GM12878 (cell line): ENCODE measurements at regions not wholly inside any gene's neighbourhood (a gene's known extent, or its start where the extent isn't known, plus 50 kb on each side); places are given as distances from the start of the nearest gene placed in this dataset.

Experiments
- ATAC-seq: fragments of 200-7000 bp; cut with Tn5 transposase; 3 replicates; pipeline ENCODE4 v1.9.1; 2020; ENCODE audit warnings: mild to moderate bottlenecking, moderate library complexity
- BruUV-seq: library from RNA; stranded (reverse); fragments of 400-500 nt; replicated peaks from 2 replicates; lab custom pipeline; 2021; lab: Mats Ljungman, UMichigan
- CTCF ChIA-PET: fragments of 300-600 bp; sonication (Branson Sonifier 250); formaldehyde crosslinking; extraction: SDS; loops from one replicate; lab custom pipeline; 2021; ENCODE audit warnings: inconsistent platforms; lab: Yijun Ruan, JAX
- POLR2A ChIA-PET: fragments of 350-600 bp; formaldehyde crosslinking; extraction: SDS; loops from one replicate; lab custom pipeline; 2021; ENCODE audit warnings: inconsistent platforms; lab: Charles Lee
- RAD21 ChIA-PET: fragments of 300-600 bp; sonication (Branson Sonifier 250); formaldehyde crosslinking; loops from one replicate; lab custom pipeline; 2023; ENCODE audit warnings: antibody characterized with exemption; ENCODE audit not compliant: unreplicated experiment; lab: Charles Lee
- SMC1A ChIA-PET: fragments of 300-600 bp; sonication (Branson Sonifier 250); formaldehyde crosslinking; loops from one replicate; lab custom pipeline; 2023; ENCODE audit not compliant: unreplicated experiment, uncharacterized antibody; lab: Charles Lee
- DNase-seq: peaks from one replicate; pipeline ENCODE4 v3.0.0-alpha.2; 2011; ENCODE audit warnings: low read depth, low spot score
- FAIRE-seq: peaks from 3 replicates; lab custom pipeline; 2011; peaks lifted over from hg19 to GRCh38; lab: Jason Lieb, UNC
- H2AFZ ChIP-seq: 2 replicates; pipeline ENCODE4 v1.6.0; 2011; ENCODE audit warnings: low read depth, low read length, control low read depth; ENCODE audit not compliant: control insufficient read depth
- H3K27ac ChIP-seq: 2 replicates; pipeline ENCODE4 v1.5.1; 2011; ENCODE audit warnings: control low read depth; ENCODE audit not compliant: control insufficient read depth, insufficient read depth
- H3K27me3 ChIP-seq, 2 experiments: replicated peaks in 1 of 2; 2 replicates each; pipeline versions ENCODE4 v1.6.0 to v1.6.1; 2011; ENCODE audit warnings: low read length in 1 of 2; ENCODE audit not compliant: control insufficient read depth in 2 of 2, insufficient read depth in 2 of 2
- H3K36me3 ChIP-seq, 2 experiments: 2 replicates each; pipeline ENCODE4 v1.5.1; 2011; ENCODE audit warnings: low read length in 1 of 2; ENCODE audit not compliant: control insufficient read depth in 2 of 2, insufficient read depth in 2 of 2
- H3K4me1 ChIP-seq: 2 replicates; pipeline ENCODE4 v1.6.1; 2011; ENCODE audit warnings: mild to moderate bottlenecking, low read length, moderate library complexity, mixed read lengths; ENCODE audit not compliant: control insufficient read depth, insufficient read depth
- H3K4me2 ChIP-seq: 2 replicates; pipeline ENCODE4 v1.6.0; 2011; ENCODE audit warnings: control low read depth; ENCODE audit not compliant: control insufficient read depth, insufficient read depth
- H3K4me3 ChIP-seq: fragments of 200-600 bp; sonication (generic); 2 replicates; pipeline ENCODE4 v1.5.1; 2016
- H3K79me2 ChIP-seq: 2 replicates; pipeline ENCODE4 v1.6.0; 2011; ENCODE audit warnings: low read length; ENCODE audit not compliant: control insufficient read depth, insufficient read depth
- H3K9ac ChIP-seq: 2 replicates; pipeline ENCODE4 v1.8.0; 2011; ENCODE audit warnings: low read length, control low read depth, mixed read lengths; ENCODE audit not compliant: control insufficient read depth, insufficient read depth
- H3K9me3 ChIP-seq: replicated peaks from 3 replicates; pipeline ENCODE4 v1.5.1; 2011; ENCODE audit warnings: mild to moderate bottlenecking, low read length; ENCODE audit not compliant: control insufficient read depth, insufficient read depth
- H4K20me1 ChIP-seq: 2 replicates; pipeline ENCODE4 v1.6.0; 2011; ENCODE audit not compliant: control insufficient read depth, insufficient read depth
- BRCA1 ChIP-seq: IDR thresholded peaks from 2 replicates; pipeline ENCODE4 v1.6.1; 2011; ENCODE audit warnings: low read depth, low read length, improper control_type of control experiment
- NBN ChIP-seq: fragments of 450-650 bp; IDR thresholded peaks from 2 replicates; pipeline ENCODE4 v1.6.1; 2016
- SMAD5 ChIP-seq: IDR thresholded peaks from 2 replicates; pipeline ENCODE4 v1.6.1; 2016; ENCODE audit warnings: antibody characterized with exemption, low read depth
- SREBF2 ChIP-seq: IDR thresholded peaks from 2 replicates; pipeline ENCODE4 v1.6.1; 2012; ENCODE audit warnings: mild to moderate bottlenecking, low read length
- TCF12 ChIP-seq: IDR thresholded peaks from 2 replicates; pipeline ENCODE4 v1.6.1; 2011; ENCODE audit warnings: low read depth, mild to moderate bottlenecking, low read length
- WGBS: methylation state at CpG from one replicate; pipeline ENCODE4 v1.1.6; 2016; ENCODE audit warnings: low lambda C conversion rate; ENCODE audit not compliant: insufficient replicate concordance, insufficient coverage; ENCODE audit errors: missing lambda C conversion rate; 5-methylcytosine and 5-hydroxymethylcytosine counted together
- in situ Hi-C: fragments of 300-500 bp; cut with MboI; formaldehyde crosslinking; loops from 9 replicates; pipeline ENCODE4 v1.14.3; 2018; ENCODE audit warnings: mixed read lengths
- intact Hi-C: fragments of 100-400 bp; cut with micrococcal nuclease; formaldehyde crosslinking; loops from one replicate; pipeline ENCODE4 v1.14.2; 2022; ENCODE audit not compliant: unreplicated experiment
- TF ChIP-seq, protein P1 (sequence below): fragments of 150-350 bp; IDR thresholded peaks from 2 replicates; pipeline ENCODE4 v1.6.1; 2014; ENCODE audit warnings: mild to moderate bottlenecking, low read depth, low read length
- TF ChIP-seq, protein P2 (sequence below): IDR thresholded peaks from 2 replicates; pipeline ENCODE4 v1.6.1; 2012; ENCODE audit warnings: improper control_type of control experiment, low read depth, low read length; ENCODE audit not compliant: insufficient replicate concordance
- TF ChIP-seq, protein P3 (sequence below), 3 experiments: IDR thresholded peaks in 2 of 3; conservative IDR thresholded peaks in 1 of 3; 2 replicates each; pipeline ENCODE4 v1.5.1; 2011; ENCODE audit warnings: low read depth in 3 of 3, low read length in 3 of 3, mild to moderate bottlenecking in 3 of 3, control low read depth in 2 of 3, moderate library complexity in 2 of 3, inconsistent platforms in 1 of 3, mixed read lengths in 1 of 3; ENCODE audit not compliant: control insufficient read depth in 2 of 3, insufficient read depth in 1 of 3; ENCODE audit errors: extremely low read depth in 1 of 3
- TF ChIP-seq, protein P4 (sequence below): fragments of 450-650 bp; IDR thresholded peaks from 2 replicates; pipeline ENCODE4 v1.6.1; 2017; ENCODE audit warnings: antibody characterized with exemption, mild to moderate bottlenecking, moderate library complexity
- TF ChIP-seq, protein P5 (sequence below): fragments of 450-650 bp; IDR thresholded peaks from 2 replicates; pipeline ENCODE4 v1.6.1; 2016; ENCODE audit warnings: mild to moderate bottlenecking
- TF ChIP-seq, protein P6 (sequence below): IDR thresholded peaks from 2 replicates; pipeline ENCODE4 v1.6.1; 2011; ENCODE audit warnings: low read depth, mild to moderate bottlenecking, low read length, moderate library complexity, borderline replicate concordance; ENCODE audit errors: extremely low read depth

DNA sequence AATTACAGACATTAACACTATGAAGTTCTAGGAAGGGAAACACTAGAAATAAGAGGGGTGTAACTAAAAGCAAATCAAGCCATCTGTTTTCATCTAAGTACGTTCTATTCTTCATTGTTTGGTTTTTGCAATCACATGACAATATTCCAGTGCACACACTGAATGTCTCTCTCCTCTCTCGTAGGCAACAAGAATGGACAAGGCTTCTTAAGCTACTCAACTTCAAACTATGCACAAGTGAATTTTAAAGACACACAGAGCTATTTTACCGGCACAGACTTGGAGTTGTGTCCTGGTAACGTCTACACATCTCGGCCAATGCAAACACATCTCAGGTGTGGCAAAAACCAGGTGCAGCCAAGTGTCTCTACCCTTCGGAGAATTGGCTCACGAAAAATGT is 173.3 kb downstream of the PRKX start:
- in situ Hi-C loops = no loop called here
- no peak for ATAC-seq
- SMC1A ChIA-PET = no interaction called here
- TF ChIP-seq, protein P1, sequence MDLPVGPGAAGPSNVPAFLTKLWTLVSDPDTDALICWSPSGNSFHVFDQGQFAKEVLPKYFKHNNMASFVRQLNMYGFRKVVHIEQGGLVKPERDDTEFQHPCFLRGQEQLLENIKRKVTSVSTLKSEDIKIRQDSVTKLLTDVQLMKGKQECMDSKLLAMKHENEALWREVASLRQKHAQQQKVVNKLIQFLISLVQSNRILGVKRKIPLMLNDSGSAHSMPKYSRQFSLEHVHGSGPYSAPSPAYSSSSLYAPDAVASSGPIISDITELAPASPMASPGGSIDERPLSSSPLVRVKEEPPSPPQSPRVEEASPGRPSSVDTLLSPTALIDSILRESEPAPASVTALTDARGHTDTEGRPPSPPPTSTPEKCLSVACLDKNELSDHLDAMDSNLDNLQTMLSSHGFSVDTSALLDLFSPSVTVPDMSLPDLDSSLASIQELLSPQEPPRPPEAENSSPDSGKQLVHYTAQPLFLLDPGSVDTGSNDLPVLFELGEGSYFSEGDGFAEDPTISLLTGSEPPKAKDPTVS = no peak
- TF ChIP-seq, protein P2, sequence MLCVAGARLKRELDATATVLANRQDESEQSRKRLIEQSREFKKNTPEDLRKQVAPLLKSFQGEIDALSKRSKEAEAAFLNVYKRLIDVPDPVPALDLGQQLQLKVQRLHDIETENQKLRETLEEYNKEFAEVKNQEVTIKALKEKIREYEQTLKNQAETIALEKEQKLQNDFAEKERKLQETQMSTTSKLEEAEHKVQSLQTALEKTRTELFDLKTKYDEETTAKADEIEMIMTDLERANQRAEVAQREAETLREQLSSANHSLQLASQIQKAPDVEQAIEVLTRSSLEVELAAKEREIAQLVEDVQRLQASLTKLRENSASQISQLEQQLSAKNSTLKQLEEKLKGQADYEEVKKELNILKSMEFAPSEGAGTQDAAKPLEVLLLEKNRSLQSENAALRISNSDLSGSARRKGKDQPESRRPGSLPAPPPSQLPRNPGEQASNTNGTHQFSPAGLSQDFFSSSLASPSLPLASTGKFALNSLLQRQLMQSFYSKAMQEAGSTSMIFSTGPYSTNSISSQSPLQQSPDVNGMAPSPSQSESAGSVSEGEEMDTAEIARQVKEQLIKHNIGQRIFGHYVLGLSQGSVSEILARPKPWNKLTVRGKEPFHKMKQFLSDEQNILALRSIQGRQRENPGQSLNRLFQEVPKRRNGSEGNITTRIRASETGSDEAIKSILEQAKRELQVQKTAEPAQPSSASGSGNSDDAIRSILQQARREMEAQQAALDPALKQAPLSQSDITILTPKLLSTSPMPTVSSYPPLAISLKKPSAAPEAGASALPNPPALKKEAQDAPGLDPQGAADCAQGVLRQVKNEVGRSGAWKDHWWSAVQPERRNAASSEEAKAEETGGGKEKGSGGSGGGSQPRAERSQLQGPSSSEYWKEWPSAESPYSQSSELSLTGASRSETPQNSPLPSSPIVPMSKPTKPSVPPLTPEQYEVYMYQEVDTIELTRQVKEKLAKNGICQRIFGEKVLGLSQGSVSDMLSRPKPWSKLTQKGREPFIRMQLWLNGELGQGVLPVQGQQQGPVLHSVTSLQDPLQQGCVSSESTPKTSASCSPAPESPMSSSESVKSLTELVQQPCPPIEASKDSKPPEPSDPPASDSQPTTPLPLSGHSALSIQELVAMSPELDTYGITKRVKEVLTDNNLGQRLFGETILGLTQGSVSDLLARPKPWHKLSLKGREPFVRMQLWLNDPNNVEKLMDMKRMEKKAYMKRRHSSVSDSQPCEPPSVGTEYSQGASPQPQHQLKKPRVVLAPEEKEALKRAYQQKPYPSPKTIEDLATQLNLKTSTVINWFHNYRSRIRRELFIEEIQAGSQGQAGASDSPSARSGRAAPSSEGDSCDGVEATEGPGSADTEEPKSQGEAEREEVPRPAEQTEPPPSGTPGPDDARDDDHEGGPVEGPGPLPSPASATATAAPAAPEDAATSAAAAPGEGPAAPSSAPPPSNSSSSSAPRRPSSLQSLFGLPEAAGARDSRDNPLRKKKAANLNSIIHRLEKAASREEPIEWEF = no peak
- TF ChIP-seq NBN (no peak), SMAD5 (no peak), TCF12 (no peak), SREBF2 (no peak), BRCA1 (no peak)
- TF ChIP-seq, protein P3, sequence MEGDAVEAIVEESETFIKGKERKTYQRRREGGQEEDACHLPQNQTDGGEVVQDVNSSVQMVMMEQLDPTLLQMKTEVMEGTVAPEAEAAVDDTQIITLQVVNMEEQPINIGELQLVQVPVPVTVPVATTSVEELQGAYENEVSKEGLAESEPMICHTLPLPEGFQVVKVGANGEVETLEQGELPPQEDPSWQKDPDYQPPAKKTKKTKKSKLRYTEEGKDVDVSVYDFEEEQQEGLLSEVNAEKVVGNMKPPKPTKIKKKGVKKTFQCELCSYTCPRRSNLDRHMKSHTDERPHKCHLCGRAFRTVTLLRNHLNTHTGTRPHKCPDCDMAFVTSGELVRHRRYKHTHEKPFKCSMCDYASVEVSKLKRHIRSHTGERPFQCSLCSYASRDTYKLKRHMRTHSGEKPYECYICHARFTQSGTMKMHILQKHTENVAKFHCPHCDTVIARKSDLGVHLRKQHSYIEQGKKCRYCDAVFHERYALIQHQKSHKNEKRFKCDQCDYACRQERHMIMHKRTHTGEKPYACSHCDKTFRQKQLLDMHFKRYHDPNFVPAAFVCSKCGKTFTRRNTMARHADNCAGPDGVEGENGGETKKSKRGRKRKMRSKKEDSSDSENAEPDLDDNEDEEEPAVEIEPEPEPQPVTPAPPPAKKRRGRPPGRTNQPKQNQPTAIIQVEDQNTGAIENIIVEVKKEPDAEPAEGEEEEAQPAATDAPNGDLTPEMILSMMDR (IDR thresholded peaks at IDR 0.05 in 2 of 3, conservative IDR thresholded peaks at IDR 0.05 in 1 of 3; ENCODE audit: control insufficient read depth in 2 of 3, extremely low read depth in 1 of 3, insufficient read depth in 1 of 3, low read depth in 3 of 3, low read length in 3 of 3) = no peak
- TF ChIP-seq, protein P4, sequence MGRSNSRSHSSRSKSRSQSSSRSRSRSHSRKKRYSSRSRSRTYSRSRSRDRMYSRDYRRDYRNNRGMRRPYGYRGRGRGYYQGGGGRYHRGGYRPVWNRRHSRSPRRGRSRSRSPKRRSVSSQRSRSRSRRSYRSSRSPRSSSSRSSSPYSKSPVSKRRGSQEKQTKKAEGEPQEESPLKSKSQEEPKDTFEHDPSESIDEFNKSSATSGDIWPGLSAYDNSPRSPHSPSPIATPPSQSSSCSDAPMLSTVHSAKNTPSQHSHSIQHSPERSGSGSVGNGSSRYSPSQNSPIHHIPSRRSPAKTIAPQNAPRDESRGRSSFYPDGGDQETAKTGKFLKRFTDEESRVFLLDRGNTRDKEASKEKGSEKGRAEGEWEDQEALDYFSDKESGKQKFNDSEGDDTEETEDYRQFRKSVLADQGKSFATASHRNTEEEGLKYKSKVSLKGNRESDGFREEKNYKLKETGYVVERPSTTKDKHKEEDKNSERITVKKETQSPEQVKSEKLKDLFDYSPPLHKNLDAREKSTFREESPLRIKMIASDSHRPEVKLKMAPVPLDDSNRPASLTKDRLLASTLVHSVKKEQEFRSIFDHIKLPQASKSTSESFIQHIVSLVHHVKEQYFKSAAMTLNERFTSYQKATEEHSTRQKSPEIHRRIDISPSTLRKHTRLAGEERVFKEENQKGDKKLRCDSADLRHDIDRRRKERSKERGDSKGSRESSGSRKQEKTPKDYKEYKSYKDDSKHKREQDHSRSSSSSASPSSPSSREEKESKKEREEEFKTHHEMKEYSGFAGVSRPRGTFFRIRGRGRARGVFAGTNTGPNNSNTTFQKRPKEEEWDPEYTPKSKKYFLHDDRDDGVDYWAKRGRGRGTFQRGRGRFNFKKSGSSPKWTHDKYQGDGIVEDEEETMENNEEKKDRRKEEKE = no peak
- TF ChIP-seq, protein P5, sequence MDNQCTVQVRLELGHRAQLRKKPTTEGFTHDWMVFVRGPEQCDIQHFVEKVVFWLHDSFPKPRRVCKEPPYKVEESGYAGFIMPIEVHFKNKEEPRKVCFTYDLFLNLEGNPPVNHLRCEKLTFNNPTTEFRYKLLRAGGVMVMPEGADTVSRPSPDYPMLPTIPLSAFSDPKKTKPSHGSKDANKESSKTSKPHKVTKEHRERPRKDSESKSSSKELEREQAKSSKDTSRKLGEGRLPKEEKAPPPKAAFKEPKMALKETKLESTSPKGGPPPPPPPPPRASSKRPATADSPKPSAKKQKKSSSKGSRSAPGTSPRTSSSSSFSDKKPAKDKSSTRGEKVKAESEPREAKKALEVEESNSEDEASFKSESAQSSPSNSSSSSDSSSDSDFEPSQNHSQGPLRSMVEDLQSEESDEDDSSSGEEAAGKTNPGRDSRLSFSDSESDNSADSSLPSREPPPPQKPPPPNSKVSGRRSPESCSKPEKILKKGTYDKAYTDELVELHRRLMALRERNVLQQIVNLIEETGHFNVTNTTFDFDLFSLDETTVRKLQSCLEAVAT = no peak
- TF ChIP-seq, protein P6, sequence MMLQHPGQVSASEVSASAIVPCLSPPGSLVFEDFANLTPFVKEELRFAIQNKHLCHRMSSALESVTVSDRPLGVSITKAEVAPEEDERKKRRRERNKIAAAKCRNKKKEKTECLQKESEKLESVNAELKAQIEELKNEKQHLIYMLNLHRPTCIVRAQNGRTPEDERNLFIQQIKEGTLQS = no peak

More for the DNA sequence above, 173.3 kb downstream of the PRKX start:
- WGBS = 42% methylated on average over 7 of the region's 7 CpGs
- H3K36me3 ChIP-seq = no peaks in the 10 kb centered on the region
- H3K4me2 ChIP-seq = no peak overlapping the region
- ChIA-PET POLR2A (no interaction called here), RAD21 (no interaction called here), CTCF (no interaction called here)
- FAIRE-seq (no peak), DNase-seq (no peak)
- H4K20me1 ChIP-seq = no peaks in the 10 kb centered on the region
- no peaks in the 10 kb centered on the region for H3K27me3 ChIP-seq
- no peaks in the 10 kb centered on the region for H3K79me2 ChIP-seq
- H2AFZ ChIP-seq = no peak overlapping the region
- no peaks in the 10 kb centered on the region for H3K9me3 ChIP-seq
- BruUV-seq = no TSS peak
- no peak overlapping the region for H3K4me3 ChIP-seq
- no peak overlapping the region for H3K27ac ChIP-seq
- H3K9ac ChIP-seq = no peak overlapping the region
- no peaks in the 10 kb centered on the region for H3K4me1 ChIP-seq
- intact Hi-C loops = no loop called here
